AG09309 (cell line): ENCODE measurements at regions not wholly inside any gene's neighbourhood (a gene's known extent, or its start where the extent isn't known, plus 50 kb on each side); places are given as distances from the start of the nearest gene placed in this dataset.
"Not testable (repeated sequence)": the region's sequence is repeated elsewhere in the genome, so short reads cannot be mapped to it uniquely, and the experiment has no call there.

ENCODE experiments used
- DNase-seq: peaks from one replicate; pipeline ENCODE4 v3.0.0-alpha.2; 2010; ENCODE audit warnings: low read depth
- H3K4me3 ChIP-seq: 2 replicates; pipeline ENCODE4 v1.5.1; 2011; ENCODE audit warnings: mild to moderate bottlenecking, low read depth, low read length, moderate library complexity; ENCODE audit not compliant: control insufficient read depth
- CTCF ChIP-seq: IDR thresholded peaks from 2 replicates; pipeline ENCODE4 v1.5.1; 2011; ENCODE audit warnings: mild to moderate bottlenecking, low read depth, low read length, inconsistent platforms; ENCODE audit not compliant: insufficient read depth, control insufficient read depth; ENCODE audit errors: missing control alignments

DNA sequence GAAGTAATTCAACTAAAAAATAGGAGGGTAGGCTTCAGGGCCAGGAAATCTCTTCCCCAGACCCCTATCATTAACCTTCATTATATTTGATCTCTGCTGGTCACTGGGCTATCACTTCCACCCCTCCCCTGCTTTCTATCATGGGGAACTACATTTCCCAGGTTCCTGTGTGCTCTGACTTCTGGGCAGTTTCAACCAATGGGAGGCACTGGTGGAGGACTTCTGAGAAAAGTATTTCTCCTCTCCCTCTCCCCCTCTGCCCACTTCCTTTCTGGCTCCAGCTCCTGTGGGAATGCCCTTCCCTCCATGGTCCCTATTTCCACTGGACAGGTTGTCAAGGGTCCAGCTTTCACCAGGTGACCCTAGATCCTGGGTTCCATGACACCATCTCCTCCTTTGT, 364.4 kb downstream of the C16orf95 start:
- TF ChIP-seq CTCF, result no peak
- no peak overlapping the region for H3K4me3 ChIP-seq
- DNase-seq, result no peak

- no peak for DNase-seq
- no peak for TF ChIP-seq CTCF
- no peak overlapping the region for H3K4me3 ChIP-seq
These were observed 363.4 kb downstream of the C16orf95 start for GRCh38 chr16:86953631-86954391.

DNA sequence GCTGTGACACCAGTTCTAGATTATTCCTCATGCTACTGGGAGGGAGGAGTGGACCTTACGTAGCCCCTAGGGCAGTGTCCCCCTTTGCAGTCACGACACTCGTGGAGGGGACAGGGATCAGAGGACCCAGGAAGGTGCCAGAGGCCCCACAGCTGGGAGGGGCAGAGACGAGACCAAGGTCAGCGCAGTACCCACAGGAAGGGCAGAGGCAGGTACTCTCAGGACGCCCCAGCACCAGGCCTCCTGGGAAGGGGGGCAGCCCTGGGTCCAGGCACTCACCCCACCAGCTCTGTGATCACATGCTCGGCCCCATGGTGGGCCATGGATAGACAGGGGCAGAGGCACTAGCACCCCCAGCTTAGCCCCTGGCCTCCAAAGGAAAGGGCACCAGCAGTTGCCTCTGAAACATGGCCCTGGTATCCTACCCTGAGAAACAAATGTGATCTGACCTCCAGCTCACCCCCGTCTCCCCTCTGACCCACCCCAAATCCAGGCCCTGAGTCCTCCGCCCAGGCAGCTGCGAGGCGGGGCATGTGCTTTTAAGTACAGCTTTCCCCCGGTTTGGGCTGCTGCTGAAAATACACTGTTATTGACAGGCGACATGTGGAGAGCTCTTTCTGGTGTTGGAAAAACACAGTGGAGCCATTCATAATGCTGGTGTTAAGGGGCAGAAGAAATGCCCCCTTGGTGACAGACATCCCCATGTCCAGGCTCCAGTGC, 361.9 kb downstream of the C16orf95 start:
- DNase-seq, result no peak
- TF ChIP-seq CTCF, result no peak
- no peak overlapping the region for H3K4me3 ChIP-seq

DNA sequence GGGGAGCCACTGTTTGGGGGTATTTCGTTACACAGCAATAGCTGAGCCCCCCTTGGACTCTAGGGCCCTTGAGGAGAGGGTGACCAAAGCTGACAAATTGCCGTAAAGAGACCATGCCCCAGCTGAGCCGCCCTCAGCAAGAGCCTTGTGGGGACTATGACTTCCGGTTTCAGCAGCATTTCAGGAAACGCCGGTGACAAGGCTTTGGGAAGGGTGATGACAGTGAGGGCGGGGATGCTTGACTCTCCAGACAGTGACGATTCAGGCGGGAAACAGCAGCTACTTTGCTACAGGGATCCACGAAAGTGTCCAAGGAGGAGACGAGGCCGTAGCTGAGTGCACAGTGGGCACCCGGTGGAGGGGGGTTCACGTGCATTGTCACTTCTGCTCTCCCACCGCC, 360.8 kb downstream of the C16orf95 start:
- no peak for TF ChIP-seq CTCF
- DNase-seq, result no peak
- H3K4me3 ChIP-seq, result no peak overlapping the region

- not testable (repeated sequence) for DNase-seq
These were observed 359.5 kb downstream of the C16orf95 start for GRCh38 chr16:86957662-86958198.

GRCh38 chr16:86958423-86958822, 358.8 kb downstream of the C16orf95 start:
- no peak for DNase-seq
- TF ChIP-seq CTCF, result no peak
- no peak overlapping the region for H3K4me3 ChIP-seq

More at GRCh38 chr16:86957662-86958198, 359.5 kb downstream of the C16orf95 start:
- H3K4me3 ChIP-seq, result not testable (repeated sequence)

GRCh38 chr16:86959091-86959651, 358.0 kb downstream of the C16orf95 start:
- no peak for TF ChIP-seq CTCF
- no peak overlapping the region for H3K4me3 ChIP-seq
- no peak for DNase-seq
